K562 (cell line): ENCODE measurements at regions not wholly inside any gene's neighbourhood (a gene's known extent, or its start where the extent isn't known, plus 50 kb on each side); places are given as distances from the start of the nearest gene placed in this dataset.

Source experiments
- FOXA1 ChIP-seq: fragments of 450-650 bp; IDR thresholded peaks from 2 replicates; pipeline ENCODE4 v1.6.1; 2016; ENCODE audit warnings: mild to moderate bottlenecking, borderline replicate concordance
- KAT7 ChIP-seq: sonication (generic); formaldehyde crosslinking; IDR thresholded peaks from 2 replicates; pipeline ENCODE4 v1.8.0; 2022; ENCODE audit warnings: missing genetic modification reagents, mild to moderate bottlenecking, borderline replicate concordance
- ZBTB49 ChIP-seq: sonication (generic); formaldehyde crosslinking; IDR thresholded peaks from 2 replicates; pipeline ENCODE4 v1.8.0; 2022; ENCODE audit warnings: missing genetic modification reagents, mild to moderate bottlenecking, borderline replicate concordance

GRCh38 chr2:226378753-226379705 is 420.6 kb downstream of the IRS1 start:
- TF ChIP-seq FOXA1 (no peak), KAT7 (CRISPR knock-in tag) (no peak), ZBTB49 (CRISPR knock-in tag) (no peak)
